BE2C (cell line): ENCODE measurements at regions not wholly inside any gene's neighbourhood (a gene's known extent, or its start where the extent isn't known, plus 50 kb on each side); places are given as distances from the start of the nearest gene placed in this dataset.

Experiments
- DNase-seq: peaks from one replicate; pipeline ENCODE4 v3.0.0-alpha.2; 2020
- H3K27me3 ChIP-seq: fragments of 250-450 bp; sonication (Bioruptor Pico); 2 replicates; pipeline ENCODE4 v1.5.1; 2020; ENCODE audit warnings: mild to moderate bottlenecking
- H3K36me3 ChIP-seq: fragments of 250-450 bp; sonication (Bioruptor Pico); 2 replicates; pipeline ENCODE4 v1.5.1; 2020; ENCODE audit warnings: mild to moderate bottlenecking
- H3K4me1 ChIP-seq: fragments of 250-450 bp; sonication (Bioruptor Pico); 2 replicates; pipeline ENCODE4 v1.5.1; 2020
- H3K4me3 ChIP-seq: 2 replicates; pipeline ENCODE4 v1.5.1; 2011; ENCODE audit warnings: low read depth, low read length
- H3K9me3 ChIP-seq: fragments of 250-450 bp; sonication (Bioruptor Pico); 2 replicates; pipeline ENCODE4 v1.5.1; 2020
- TF ChIP-seq, protein P1 (sequence below): IDR thresholded peaks from 2 replicates; pipeline ENCODE4 v1.5.1; 2012; ENCODE audit warnings: mild to moderate bottlenecking, low read depth, low read length

GRCh38 chr2:49289711-49290110 lies 135.4 kb upstream of the FSHR start:
- Histone ChIP-seq H3K9me3 (no peaks in the 10 kb centered on the region), H3K27me3 (no peaks in the 10 kb centered on the region), H3K4me3 (no peak overlapping the region), H3K4me1 (no peaks in the 10 kb centered on the region), H3K36me3 (no peaks in the 10 kb centered on the region)
- TF ChIP-seq, protein P1, sequence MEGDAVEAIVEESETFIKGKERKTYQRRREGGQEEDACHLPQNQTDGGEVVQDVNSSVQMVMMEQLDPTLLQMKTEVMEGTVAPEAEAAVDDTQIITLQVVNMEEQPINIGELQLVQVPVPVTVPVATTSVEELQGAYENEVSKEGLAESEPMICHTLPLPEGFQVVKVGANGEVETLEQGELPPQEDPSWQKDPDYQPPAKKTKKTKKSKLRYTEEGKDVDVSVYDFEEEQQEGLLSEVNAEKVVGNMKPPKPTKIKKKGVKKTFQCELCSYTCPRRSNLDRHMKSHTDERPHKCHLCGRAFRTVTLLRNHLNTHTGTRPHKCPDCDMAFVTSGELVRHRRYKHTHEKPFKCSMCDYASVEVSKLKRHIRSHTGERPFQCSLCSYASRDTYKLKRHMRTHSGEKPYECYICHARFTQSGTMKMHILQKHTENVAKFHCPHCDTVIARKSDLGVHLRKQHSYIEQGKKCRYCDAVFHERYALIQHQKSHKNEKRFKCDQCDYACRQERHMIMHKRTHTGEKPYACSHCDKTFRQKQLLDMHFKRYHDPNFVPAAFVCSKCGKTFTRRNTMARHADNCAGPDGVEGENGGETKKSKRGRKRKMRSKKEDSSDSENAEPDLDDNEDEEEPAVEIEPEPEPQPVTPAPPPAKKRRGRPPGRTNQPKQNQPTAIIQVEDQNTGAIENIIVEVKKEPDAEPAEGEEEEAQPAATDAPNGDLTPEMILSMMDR, result no peak
- DNase-seq, result no peak

DNA sequence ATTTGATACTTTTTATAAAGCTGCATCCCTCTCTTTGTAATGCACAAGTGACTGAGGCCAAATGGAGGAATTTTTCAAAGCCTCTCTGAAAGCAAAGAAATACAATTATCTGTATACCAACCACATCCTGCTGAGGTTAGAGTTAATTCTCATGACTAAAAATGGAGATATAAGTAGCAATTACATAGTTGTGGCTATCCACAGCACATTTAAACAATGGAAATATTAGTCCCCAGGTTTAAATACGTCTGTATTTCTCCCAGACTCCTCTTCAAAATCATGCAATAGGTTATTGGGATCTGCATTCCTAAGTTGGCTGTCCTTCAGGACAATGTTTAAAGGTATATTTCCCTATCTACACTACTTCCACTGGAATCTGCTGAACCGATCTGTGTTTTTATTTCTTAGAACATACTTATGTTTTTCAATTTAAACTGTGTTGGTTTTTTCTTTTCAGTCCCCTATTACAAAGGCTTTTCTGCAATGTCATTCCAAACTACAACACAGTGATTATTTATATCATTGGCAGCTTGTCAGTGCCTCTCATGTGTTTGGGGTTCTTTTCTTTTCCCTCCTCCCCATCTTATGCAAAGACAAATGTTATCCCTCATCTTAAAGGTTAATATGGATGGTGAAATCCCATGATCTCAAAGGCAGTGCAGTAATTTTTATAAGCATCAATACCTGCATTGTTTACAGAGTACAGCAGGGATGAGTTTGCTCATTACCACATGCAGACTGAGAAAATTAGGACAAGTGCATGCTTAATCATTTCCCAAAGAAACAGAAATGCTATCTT lies 134.8 kb upstream of the FSHR start:
- Histone ChIP-seq H3K9me3 (no peaks in the 10 kb centered on the region), H3K36me3 (no peaks in the 10 kb centered on the region), H3K4me1 (no peaks in the 10 kb centered on the region), H3K27me3 (no peaks in the 10 kb centered on the region), H3K4me3 (no peak overlapping the region)
- DNase-seq, result no peak
- TF ChIP-seq, protein P1, result no peak

DNA sequence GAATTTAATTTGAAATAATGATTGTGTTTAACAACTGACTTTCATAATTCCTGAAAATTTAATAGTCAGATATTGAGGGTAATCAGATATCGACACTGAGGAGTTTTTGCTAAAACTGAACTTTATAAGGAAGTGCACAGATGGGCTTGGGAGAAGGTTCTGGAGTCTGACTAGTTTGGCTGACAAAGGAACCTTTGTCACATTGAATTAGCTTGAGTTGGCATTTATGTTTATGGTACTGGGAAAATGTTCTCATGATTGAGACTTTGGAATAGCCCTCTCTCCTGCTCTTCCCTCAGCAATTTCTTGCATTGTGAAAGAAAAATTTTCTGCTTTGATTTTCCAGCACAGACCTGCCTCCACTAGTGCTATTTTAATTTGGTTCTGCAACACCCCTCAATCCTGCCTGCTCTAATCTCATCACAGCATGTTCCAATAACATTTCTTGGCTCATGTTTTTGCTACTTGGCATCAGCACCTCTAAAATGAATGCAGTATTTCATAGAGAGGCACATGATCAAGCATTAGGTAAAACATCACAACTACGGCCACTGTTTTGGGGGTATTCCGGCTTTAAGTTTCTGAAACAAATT lies 133.9 kb upstream of the FSHR start:
- no peak for DNase-seq
- no peaks in the 10 kb centered on the region for H3K9me3 ChIP-seq
- no peaks in the 10 kb centered on the region for H3K27me3 ChIP-seq
- H3K36me3 ChIP-seq, result no peaks in the 10 kb centered on the region
- H3K4me1 ChIP-seq, result no peaks in the 10 kb centered on the region
- TF ChIP-seq, protein P1, result no peak
- no peak overlapping the region for H3K4me3 ChIP-seq

DNA sequence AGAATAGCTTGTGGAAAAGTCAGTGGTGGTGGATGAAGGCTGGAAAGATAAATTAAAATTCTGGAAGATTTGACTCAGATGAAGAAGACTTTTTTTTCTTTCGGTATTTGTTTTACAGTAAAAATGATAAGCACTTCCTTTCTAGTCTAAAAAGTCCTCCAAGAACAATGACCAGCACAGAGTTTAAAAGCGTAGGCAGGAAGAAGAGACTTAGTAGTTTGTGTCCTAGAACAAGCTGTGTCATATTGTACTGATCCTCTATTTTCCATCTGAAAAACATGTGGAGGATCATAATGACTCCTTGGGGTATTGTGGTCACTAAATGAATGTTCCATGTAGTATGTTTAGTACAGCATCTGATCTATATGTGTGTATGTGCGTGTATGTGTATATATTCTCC lies 132.4 kb upstream of the FSHR start:
- H3K4me3 ChIP-seq, result no peak overlapping the region
- H3K36me3 ChIP-seq, result no peaks in the 10 kb centered on the region
- no peaks in the 10 kb centered on the region for H3K9me3 ChIP-seq
- no peak for DNase-seq
- TF ChIP-seq, protein P1, result no peak
- H3K4me1 ChIP-seq, result no peaks in the 10 kb centered on the region
- H3K27me3 ChIP-seq, result no peaks in the 10 kb centered on the region

DNA sequence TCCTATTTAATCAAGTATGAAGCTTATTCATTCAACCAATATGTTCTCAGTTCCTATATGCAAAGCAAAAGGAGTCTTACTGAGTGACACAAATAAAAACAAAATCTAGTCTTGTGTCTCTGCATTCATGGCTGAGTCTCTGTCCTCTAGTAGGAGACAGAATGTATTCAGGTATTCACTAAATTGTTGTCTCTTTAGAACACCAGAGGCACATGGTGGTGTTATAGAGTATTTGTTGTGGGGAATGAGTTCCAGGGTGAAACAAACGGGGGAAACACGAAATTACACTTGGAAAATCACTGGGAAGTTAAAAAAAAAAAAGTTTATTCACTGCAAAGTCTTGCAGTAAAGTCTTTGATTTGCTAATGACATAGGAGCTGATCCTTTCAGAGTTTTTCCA lies 131.7 kb upstream of the FSHR start:
- TF ChIP-seq, protein P1, result no peak
- no peaks in the 10 kb centered on the region for H3K36me3 ChIP-seq
- H3K4me3 ChIP-seq, result no peak overlapping the region
- H3K4me1 ChIP-seq, result no peaks in the 10 kb centered on the region
- no peak for DNase-seq
- no peaks in the 10 kb centered on the region for H3K27me3 ChIP-seq
- no peaks in the 10 kb centered on the region for H3K9me3 ChIP-seq

- no peak overlapping the region for H3K4me3 ChIP-seq
- no peaks in the 10 kb centered on the region for H3K4me1 ChIP-seq
- H3K9me3 ChIP-seq, result no peaks in the 10 kb centered on the region
- no peaks in the 10 kb centered on the region for H3K27me3 ChIP-seq
- H3K36me3 ChIP-seq, result no peaks in the 10 kb centered on the region
- TF ChIP-seq, protein P1, result no peak
- DNase-seq, result no peak
Observed at GRCh38 chr2:49278561-49278960, 124.2 kb upstream of the FSHR start.
